ENCODE measurements at regions not wholly inside any gene's neighbourhood (a gene's known extent, or its start where the extent isn't known, plus 50 kb on each side); places are given as distances from the start of the nearest gene placed in this dataset.

GRCh38 chr10:2700626-2701305 lies 366.6 kb upstream of the PFKP start:
- DNase-seq (no peak), ATAC-seq (replicated peaks in 1 of 2) (no peak)
- no peaks in the 10 kb centered on the region for H3K9me3 Mint-ChIP-seq
- H3K4me1 Mint-ChIP-seq (ENCODE audit: low read depth) = no peaks in the 10 kb centered on the region
- no peak overlapping the region for H3K4me3 Mint-ChIP-seq
- no peaks in the 10 kb centered on the region for H3K27me3 Mint-ChIP-seq (ENCODE audit: low read depth)
- H3K36me3 Mint-ChIP-seq (ENCODE audit: insufficient read depth in 2 of 2) = no peaks in the 10 kb centered on the region
- no peak overlapping the region for H3K27ac Mint-ChIP-seq

GRCh38 chr10:2688958-2689357 lies 378.4 kb upstream of the PFKP start:
- DNase-seq (no peak), ATAC-seq (replicated peaks in 1 of 2) (no peak)
- H3K9me3 Mint-ChIP-seq = peaks cover 1 to 5% of the 10 kb centered on the region in 2 donors
- no peaks in the 10 kb centered on the region for H3K36me3 Mint-ChIP-seq (ENCODE audit: insufficient read depth in 2 of 2)
- no peaks in the 10 kb centered on the region for H3K4me1 Mint-ChIP-seq (ENCODE audit: low read depth)
- no peaks in the 10 kb centered on the region for H3K27me3 Mint-ChIP-seq (ENCODE audit: low read depth)
- H3K27ac Mint-ChIP-seq = no peak overlapping the region
- no peak overlapping the region for H3K4me3 Mint-ChIP-seq

- no peak for DNase-seq
- no peaks in the 10 kb centered on the region for H3K36me3 Mint-ChIP-seq (ENCODE audit: insufficient read depth in 2 of 2)
- ATAC-seq (replicated peaks in 1 of 2) = no peak
- H3K4me3 Mint-ChIP-seq = no peak overlapping the region
- no peak overlapping the region for H3K27ac Mint-ChIP-seq
- H3K9me3 Mint-ChIP-seq = peaks cover 1 to 5% of the 10 kb centered on the region in 2 donors
- H3K4me1 Mint-ChIP-seq (ENCODE audit: low read depth) = no peaks in the 10 kb centered on the region
- peaks cover 8% of the 10 kb centered on the region for H3K27me3 Mint-ChIP-seq (ENCODE audit: low read depth)
Observed at GRCh38 chr10:2686691-2687090, 380.7 kb upstream of the PFKP start.

GRCh38 chr10:2682491-2682890 lies 384.9 kb upstream of the PFKP start:
- DNase-seq (no peak), ATAC-seq (replicated peaks in 1 of 2) (no peak)
- H3K36me3 Mint-ChIP-seq (ENCODE audit: insufficient read depth in 2 of 2) = no peaks in the 10 kb centered on the region
- no peak overlapping the region for H3K4me3 Mint-ChIP-seq
- no peaks in the 10 kb centered on the region for H3K9me3 Mint-ChIP-seq
- H3K27ac Mint-ChIP-seq = no peak overlapping the region
- no peaks in the 10 kb centered on the region for H3K4me1 Mint-ChIP-seq (ENCODE audit: low read depth)
- peaks cover 8% of the 10 kb centered on the region for H3K27me3 Mint-ChIP-seq (ENCODE audit: low read depth)

GRCh38 chr10:2681891-2682290 lies 385.5 kb upstream of the PFKP start:
- H3K4me3 Mint-ChIP-seq = no peak overlapping the region

GRCh38 chr10:2680821-2681220 lies 386.5 kb upstream of the PFKP start:
- H3K27me3 Mint-ChIP-seq (ENCODE audit: low read depth) = peaks cover 8% of the 10 kb centered on the region
- H3K36me3 Mint-ChIP-seq (ENCODE audit: insufficient read depth in 2 of 2) = no peaks in the 10 kb centered on the region
- H3K9me3 Mint-ChIP-seq = no peaks in the 10 kb centered on the region
- no peak overlapping the region for H3K27ac Mint-ChIP-seq
- ATAC-seq (replicated peaks in 1 of 2) (no peak), DNase-seq (no peak)
- H3K4me3 Mint-ChIP-seq = no peak overlapping the region
- no peaks in the 10 kb centered on the region for H3K4me1 Mint-ChIP-seq (ENCODE audit: low read depth)

More at GRCh38 chr10:2681891-2682290, 385.5 kb upstream of the PFKP start:
- no peak for DNase-seq
- H3K27ac Mint-ChIP-seq = no peak overlapping the region
- H3K36me3 Mint-ChIP-seq (ENCODE audit: insufficient read depth in 2 of 2) = no peaks in the 10 kb centered on the region
- no peaks in the 10 kb centered on the region for H3K9me3 Mint-ChIP-seq
- no peak for ATAC-seq (replicated peaks in 1 of 2)
- H3K27me3 Mint-ChIP-seq (ENCODE audit: low read depth) = peaks cover 8% of the 10 kb centered on the region
- H3K4me1 Mint-ChIP-seq (ENCODE audit: low read depth) = no peaks in the 10 kb centered on the region

GRCh38 chr10:2679646-2680045 lies 387.7 kb upstream of the PFKP start:
- Mint-ChIP-seq H3K4me1 (ENCODE audit: low read depth) (no peaks in the 10 kb centered on the region), H3K4me3 (no peak overlapping the region), H3K9me3 (no peaks in the 10 kb centered on the region), H3K27ac (no peak overlapping the region), H3K36me3 (ENCODE audit: insufficient read depth in 2 of 2) (no peaks in the 10 kb centered on the region), H3K27me3 (ENCODE audit: low read depth) (peaks cover 8% of the 10 kb centered on the region)
- DNase-seq = no peak
- no peak for ATAC-seq (replicated peaks in 1 of 2)

GRCh38 chr10:2676455-2676854 lies 390.9 kb upstream of the PFKP start:
- H3K4me1 Mint-ChIP-seq (ENCODE audit: low read depth) = no peaks in the 10 kb centered on the region
- no peaks in the 10 kb centered on the region for H3K36me3 Mint-ChIP-seq (ENCODE audit: insufficient read depth in 2 of 2)
- H3K27ac Mint-ChIP-seq = no peak overlapping the region
- no peaks in the 10 kb centered on the region for H3K27me3 Mint-ChIP-seq (ENCODE audit: low read depth)
- no peak for DNase-seq
- H3K9me3 Mint-ChIP-seq = no peaks in the 10 kb centered on the region
- H3K4me3 Mint-ChIP-seq = no peak overlapping the region
- ATAC-seq (replicated peaks in 1 of 2) = no peak

- H3K27me3 Mint-ChIP-seq (ENCODE audit: low read depth) = no peaks in the 10 kb centered on the region
- DNase-seq (no peak), ATAC-seq (replicated peaks in 1 of 2) (no peak)
- no peak overlapping the region for H3K4me3 Mint-ChIP-seq
- no peaks in the 10 kb centered on the region for H3K9me3 Mint-ChIP-seq
- no peak overlapping the region for H3K27ac Mint-ChIP-seq
- H3K36me3 Mint-ChIP-seq (ENCODE audit: insufficient read depth in 2 of 2) = no peaks in the 10 kb centered on the region
- H3K4me1 Mint-ChIP-seq (ENCODE audit: low read depth) = no peaks in the 10 kb centered on the region
Observed at GRCh38 chr10:2674451-2674850, 392.9 kb upstream of the PFKP start.

GRCh38 chr10:2670864-2671263 lies 396.5 kb upstream of the PFKP start:
- DNase-seq = no peak
- Mint-ChIP-seq H3K27ac (no peak overlapping the region), H3K4me1 (ENCODE audit: low read depth) (no peaks in the 10 kb centered on the region), H3K4me3 (no peak overlapping the region), H3K36me3 (ENCODE audit: insufficient read depth in 2 of 2) (no peaks in the 10 kb centered on the region), H3K9me3 (peaks cover 0 to 2% of the 10 kb centered on the region in 2 donors), H3K27me3 (ENCODE audit: low read depth) (no peaks in the 10 kb centered on the region)
- ATAC-seq (replicated peaks in 1 of 2) = no peak

- ATAC-seq (replicated peaks in 1 of 2) (no peak), DNase-seq (no peak)
- peak overlapping the region; percentile 80 for H3K27ac Mint-ChIP-seq
- peaks cover 3 to 4% of the 10 kb centered on the region in 2 donors for H3K9me3 Mint-ChIP-seq
- peaks cover 0 to 3% of the 10 kb centered on the region in 2 donors for H3K36me3 Mint-ChIP-seq (ENCODE audit: insufficient read depth in 2 of 2)
- no peaks in the 10 kb centered on the region for H3K4me1 Mint-ChIP-seq (ENCODE audit: low read depth)
- no peaks in the 10 kb centered on the region for H3K27me3 Mint-ChIP-seq (ENCODE audit: low read depth)
- H3K4me3 Mint-ChIP-seq = no peak overlapping the region
Observed at GRCh38 chr10:2665772-2666171, 401.6 kb upstream of the PFKP start.

- Mint-ChIP-seq H3K36me3 (ENCODE audit: insufficient read depth in 2 of 2) (peaks cover 0 to 3% of the 10 kb centered on the region in 2 donors), H3K9me3 (peaks cover 1 to 2% of the 10 kb centered on the region in 2 donors), H3K4me3 (no peak overlapping the region), H3K27me3 (ENCODE audit: low read depth) (no peaks in the 10 kb centered on the region), H3K4me1 (ENCODE audit: low read depth) (no peaks in the 10 kb centered on the region), H3K27ac (no peak overlapping the region)
- DNase-seq (no peak), ATAC-seq (replicated peaks in 1 of 2) (no peak)
Observed at GRCh38 chr10:2660276-2660675, 407.1 kb upstream of the PFKP start.

GRCh38 chr10:2659660-2660209 lies 407.6 kb upstream of the PFKP start:
- H3K4me1 Mint-ChIP-seq (ENCODE audit: low read depth) = no peaks in the 10 kb centered on the region
- ATAC-seq (replicated peaks in 1 of 2) = no peak
- H3K36me3 Mint-ChIP-seq (ENCODE audit: insufficient read depth in 2 of 2) = peaks cover 0 to 2% of the 10 kb centered on the region in 2 donors
- DNase-seq = no peak
- no peak overlapping the region for H3K27ac Mint-ChIP-seq
- H3K9me3 Mint-ChIP-seq = peaks cover 0 to 1% of the 10 kb centered on the region in 2 donors
- H3K27me3 Mint-ChIP-seq (ENCODE audit: low read depth) = no peaks in the 10 kb centered on the region
- H3K4me3 Mint-ChIP-seq = no peak overlapping the region

- Mint-ChIP-seq H3K4me1 (ENCODE audit: low read depth) (no peaks in the 10 kb centered on the region), H3K4me3 (no peak overlapping the region), H3K27ac (no peak overlapping the region), H3K9me3 (no peaks in the 10 kb centered on the region), H3K36me3 (ENCODE audit: insufficient read depth in 2 of 2) (no peaks in the 10 kb centered on the region), H3K27me3 (ENCODE audit: low read depth) (no peaks in the 10 kb centered on the region)
- ATAC-seq (replicated peaks in 1 of 2) = no peak
- DNase-seq = no peak
Observed at GRCh38 chr10:2658780-2659179, 408.6 kb upstream of the PFKP start.
